ENCODE measurements at regions not wholly inside any gene's neighbourhood (a gene's known extent, or its start where the extent isn't known, plus 50 kb on each side); places are given as distances from the start of the nearest gene placed in this dataset.

DNA sequence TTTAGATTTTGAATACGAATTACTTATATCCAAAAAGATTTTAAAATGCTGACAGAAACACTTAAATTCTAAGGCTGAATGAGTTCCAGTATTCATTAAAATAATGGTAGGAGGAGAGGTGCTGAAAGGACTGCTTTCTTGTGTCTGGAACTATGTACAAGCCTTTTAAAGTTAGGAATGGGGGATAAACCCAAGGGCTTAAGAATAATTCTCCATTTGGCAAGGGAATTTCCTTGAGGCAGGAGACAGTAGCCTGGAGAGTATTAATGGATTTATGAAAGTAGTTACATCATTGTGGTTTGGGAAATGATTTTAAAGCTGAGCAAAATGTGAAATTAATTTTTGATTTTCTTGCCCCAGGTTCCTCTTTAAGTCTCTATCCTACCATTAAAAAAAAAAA, 266.5 kb upstream of the KCNIP4 start:
- TF ChIP-seq TEAD1 (CRISPR knock-in tag; IDR thresholded peaks at IDR 0.05): no peak
- no peak for TF ChIP-seq BRD9 (IDR thresholded peaks at IDR 0.05; ENCODE audit: low read depth, partially characterized antibody)
- no peak for TF ChIP-seq RBM39 (optimal IDR thresholded peaks at IDR 0.05; ENCODE audit: low read depth, low read length)
- TF ChIP-seq, protein P1, sequence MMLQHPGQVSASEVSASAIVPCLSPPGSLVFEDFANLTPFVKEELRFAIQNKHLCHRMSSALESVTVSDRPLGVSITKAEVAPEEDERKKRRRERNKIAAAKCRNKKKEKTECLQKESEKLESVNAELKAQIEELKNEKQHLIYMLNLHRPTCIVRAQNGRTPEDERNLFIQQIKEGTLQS (IDR thresholded peaks at IDR 0.05): no peak
- TF ChIP-seq, protein P1 (CRISPR knock-in tag; conservative IDR thresholded peaks at IDR 0.05): no peak
- TF ChIP-seq, protein P2, sequence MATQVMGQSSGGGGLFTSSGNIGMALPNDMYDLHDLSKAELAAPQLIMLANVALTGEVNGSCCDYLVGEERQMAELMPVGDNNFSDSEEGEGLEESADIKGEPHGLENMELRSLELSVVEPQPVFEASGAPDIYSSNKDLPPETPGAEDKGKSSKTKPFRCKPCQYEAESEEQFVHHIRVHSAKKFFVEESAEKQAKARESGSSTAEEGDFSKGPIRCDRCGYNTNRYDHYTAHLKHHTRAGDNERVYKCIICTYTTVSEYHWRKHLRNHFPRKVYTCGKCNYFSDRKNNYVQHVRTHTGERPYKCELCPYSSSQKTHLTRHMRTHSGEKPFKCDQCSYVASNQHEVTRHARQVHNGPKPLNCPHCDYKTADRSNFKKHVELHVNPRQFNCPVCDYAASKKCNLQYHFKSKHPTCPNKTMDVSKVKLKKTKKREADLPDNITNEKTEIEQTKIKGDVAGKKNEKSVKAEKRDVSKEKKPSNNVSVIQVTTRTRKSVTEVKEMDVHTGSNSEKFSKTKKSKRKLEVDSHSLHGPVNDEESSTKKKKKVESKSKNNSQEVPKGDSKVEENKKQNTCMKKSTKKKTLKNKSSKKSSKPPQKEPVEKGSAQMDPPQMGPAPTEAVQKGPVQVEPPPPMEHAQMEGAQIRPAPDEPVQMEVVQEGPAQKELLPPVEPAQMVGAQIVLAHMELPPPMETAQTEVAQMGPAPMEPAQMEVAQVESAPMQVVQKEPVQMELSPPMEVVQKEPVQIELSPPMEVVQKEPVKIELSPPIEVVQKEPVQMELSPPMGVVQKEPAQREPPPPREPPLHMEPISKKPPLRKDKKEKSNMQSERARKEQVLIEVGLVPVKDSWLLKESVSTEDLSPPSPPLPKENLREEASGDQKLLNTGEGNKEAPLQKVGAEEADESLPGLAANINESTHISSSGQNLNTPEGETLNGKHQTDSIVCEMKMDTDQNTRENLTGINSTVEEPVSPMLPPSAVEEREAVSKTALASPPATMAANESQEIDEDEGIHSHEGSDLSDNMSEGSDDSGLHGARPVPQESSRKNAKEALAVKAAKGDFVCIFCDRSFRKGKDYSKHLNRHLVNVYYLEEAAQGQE (IDR thresholded peaks at IDR 0.05; ENCODE audit: borderline replicate concordance): no peak
- TF ChIP-seq, protein P2 (CRISPR knock-in tag; IDR thresholded peaks at IDR 0.05; ENCODE audit: low read depth): no peak
- no peak for TF ChIP-seq POLR2A (conservative IDR thresholded peaks at IDR 0.05)
- no peak for TF ChIP-seq RBM22 (IDR thresholded peaks at IDR 0.05; ENCODE audit: low read depth, low read length, poor library complexity, severe bottlenecking)
- TF ChIP-seq, protein P3, sequence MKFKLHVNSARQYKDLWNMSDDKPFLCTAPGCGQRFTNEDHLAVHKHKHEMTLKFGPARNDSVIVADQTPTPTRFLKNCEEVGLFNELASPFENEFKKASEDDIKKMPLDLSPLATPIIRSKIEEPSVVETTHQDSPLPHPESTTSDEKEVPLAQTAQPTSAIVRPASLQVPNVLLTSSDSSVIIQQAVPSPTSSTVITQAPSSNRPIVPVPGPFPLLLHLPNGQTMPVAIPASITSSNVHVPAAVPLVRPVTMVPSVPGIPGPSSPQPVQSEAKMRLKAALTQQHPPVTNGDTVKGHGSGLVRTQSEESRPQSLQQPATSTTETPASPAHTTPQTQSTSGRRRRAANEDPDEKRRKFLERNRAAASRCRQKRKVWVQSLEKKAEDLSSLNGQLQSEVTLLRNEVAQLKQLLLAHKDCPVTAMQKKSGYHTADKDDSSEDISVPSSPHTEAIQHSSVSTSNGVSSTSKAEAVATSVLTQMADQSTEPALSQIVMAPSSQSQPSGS (CRISPR knock-in tag; IDR thresholded peaks at IDR 0.05): no peak
- no peak for TF ChIP-seq KDM1A (IDR thresholded peaks at IDR 0.05)
- TF ChIP-seq, protein P4, sequence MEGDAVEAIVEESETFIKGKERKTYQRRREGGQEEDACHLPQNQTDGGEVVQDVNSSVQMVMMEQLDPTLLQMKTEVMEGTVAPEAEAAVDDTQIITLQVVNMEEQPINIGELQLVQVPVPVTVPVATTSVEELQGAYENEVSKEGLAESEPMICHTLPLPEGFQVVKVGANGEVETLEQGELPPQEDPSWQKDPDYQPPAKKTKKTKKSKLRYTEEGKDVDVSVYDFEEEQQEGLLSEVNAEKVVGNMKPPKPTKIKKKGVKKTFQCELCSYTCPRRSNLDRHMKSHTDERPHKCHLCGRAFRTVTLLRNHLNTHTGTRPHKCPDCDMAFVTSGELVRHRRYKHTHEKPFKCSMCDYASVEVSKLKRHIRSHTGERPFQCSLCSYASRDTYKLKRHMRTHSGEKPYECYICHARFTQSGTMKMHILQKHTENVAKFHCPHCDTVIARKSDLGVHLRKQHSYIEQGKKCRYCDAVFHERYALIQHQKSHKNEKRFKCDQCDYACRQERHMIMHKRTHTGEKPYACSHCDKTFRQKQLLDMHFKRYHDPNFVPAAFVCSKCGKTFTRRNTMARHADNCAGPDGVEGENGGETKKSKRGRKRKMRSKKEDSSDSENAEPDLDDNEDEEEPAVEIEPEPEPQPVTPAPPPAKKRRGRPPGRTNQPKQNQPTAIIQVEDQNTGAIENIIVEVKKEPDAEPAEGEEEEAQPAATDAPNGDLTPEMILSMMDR (IDR thresholded peaks at IDR 0.05 in 2 of 3, conservative IDR thresholded peaks at IDR 0.05 in 1 of 3; ENCODE audit: insufficient read depth in 2 of 3, low read depth in 1 of 3, low read length in 3 of 3): no peak
- no peak for TF ChIP-seq FOXJ3 (CRISPR knock-in tag; IDR thresholded peaks at IDR 0.05)
- no peak for TF ChIP-seq NONO (IDR thresholded peaks at IDR 0.05; ENCODE audit: low read depth in 2 of 2, low read length in 1 of 2)
- TF ChIP-seq ZNF311 (CRISPR knock-in tag; IDR thresholded peaks at IDR 0.05): no peak
- no peak for TF ChIP-seq JUND (IDR thresholded peaks at IDR 0.05; ENCODE audit: borderline replicate concordance, low read depth, low read length)
- TF ChIP-seq JUND (tag; IDR thresholded peaks at IDR 0.05; ENCODE audit: borderline replicate concordance, low read depth, low read length): no peak

Data from K562 (cell line).